ENCODE measurements at regions not wholly inside any gene's neighbourhood (a gene's known extent, or its start where the extent isn't known, plus 50 kb on each side); places are given as distances from the start of the nearest gene placed in this dataset.
"Not testable (repeated sequence)": the region's sequence is repeated elsewhere in the genome, so short reads cannot be mapped to it uniquely, and the experiment has no call there.

DNA sequence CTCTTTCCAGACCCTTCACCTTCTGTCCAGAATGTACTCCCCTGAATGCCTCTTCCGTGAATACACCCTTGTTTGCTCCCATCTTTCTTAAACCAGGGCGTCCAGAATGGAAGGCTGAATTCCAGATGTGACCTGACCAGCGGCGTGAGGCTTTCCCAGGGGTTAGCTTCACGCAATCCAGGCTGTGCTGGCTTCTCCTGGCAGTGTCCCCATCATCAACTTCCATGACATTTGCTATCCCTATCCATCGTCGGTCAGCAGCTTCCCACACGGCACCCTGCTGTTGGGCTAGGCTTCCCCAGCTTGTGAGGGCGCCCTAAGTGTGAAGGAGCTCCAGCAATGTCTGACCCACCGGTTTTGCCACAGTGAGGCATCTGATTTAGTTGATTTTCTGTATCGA is 339.8 kb upstream of the TNRC6C start:
- DNase-seq = no peak
- in situ Hi-C loops (cut with MboI; ENCODE audit: low pct_unique_long_range_greater_than_20kb, low sequenced_read_pairs) = no loop called here

DNA sequence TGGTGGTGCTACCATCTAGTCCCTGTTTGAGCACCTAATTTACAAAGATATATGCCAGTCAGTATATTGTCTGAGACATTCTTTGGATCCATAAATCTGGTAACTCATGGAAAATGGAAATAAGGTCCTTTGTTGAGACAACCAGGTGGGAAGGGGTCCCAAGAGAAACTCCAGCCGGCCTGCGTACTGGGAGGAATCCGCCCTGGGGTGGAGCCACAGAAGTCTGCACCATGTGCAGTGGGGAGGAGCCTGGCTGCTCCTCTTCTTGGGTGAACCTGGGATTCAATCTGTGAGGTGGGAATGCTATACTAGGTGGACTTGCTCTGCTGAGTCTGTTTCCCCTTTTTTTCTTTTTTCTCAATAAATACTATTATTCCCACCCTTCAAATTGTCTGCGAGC is 339.2 kb upstream of the TNRC6C start:
- DNase-seq = no peak
- in situ Hi-C loops (cut with MboI; ENCODE audit: low pct_unique_long_range_greater_than_20kb, low sequenced_read_pairs) = no loop called here

DNA sequence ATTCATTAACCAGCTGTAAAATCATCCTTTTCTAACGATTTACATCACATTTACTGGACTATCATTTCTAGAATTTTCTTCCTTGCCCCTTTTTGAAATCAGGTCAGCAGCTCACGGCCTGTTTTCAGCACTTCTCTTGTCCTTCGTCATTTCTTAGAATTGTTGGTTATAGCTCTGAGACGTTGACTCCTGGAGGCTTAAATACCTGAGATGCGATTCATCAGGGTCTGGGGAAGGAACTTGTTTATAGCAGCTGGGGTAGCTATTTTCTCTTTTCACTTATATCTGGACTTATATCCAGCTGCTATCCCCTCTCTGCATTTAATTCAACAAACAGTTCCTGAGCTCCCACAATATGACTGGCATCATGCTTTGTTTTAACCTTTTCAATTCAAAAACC is 338.7 kb upstream of the TNRC6C start:
- no peak for DNase-seq
- in situ Hi-C loops (cut with MboI; ENCODE audit: low pct_unique_long_range_greater_than_20kb, low sequenced_read_pairs) = no loop called here

DNA sequence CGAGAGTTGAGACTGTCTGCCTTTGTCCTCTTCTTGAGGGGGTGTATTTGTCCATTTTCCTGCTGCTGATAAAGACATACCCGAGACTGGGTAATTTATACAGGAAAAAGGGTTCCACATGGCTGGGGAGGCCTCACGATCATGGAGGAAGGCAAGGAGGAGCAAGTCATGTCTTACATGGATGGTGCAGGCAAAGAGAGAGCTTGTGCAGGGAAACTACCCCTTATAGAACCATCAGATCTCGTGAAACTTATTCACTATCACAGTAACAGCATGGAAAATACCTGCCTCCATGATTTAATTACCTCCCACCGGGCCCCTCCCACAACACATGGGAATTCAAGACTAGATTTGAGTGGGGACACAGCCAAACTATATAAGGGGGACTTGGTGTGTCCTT is 338.2 kb upstream of the TNRC6C start:
- no peak for DNase-seq
- in situ Hi-C loops (cut with MboI; ENCODE audit: low pct_unique_long_range_greater_than_20kb, low sequenced_read_pairs) = no loop called here

DNA sequence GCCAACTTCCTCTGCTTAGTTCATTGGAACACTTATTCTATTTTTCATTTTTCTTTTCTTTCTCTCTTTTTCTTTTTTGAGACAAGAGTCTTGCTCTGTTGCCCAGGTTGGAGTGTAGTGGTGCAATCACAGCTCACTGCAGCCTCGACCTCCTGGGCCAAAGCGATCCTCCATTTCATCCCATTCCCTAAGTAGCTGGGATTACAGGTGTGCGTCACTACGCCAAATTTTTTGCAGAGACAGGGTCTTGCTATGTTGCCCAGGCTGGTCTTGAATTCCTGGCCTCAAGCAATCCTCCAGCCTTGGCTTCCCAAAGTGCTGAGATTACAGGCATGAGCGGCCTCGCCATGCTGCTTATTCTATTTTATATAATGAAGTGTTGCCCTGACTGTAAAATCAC is 336.4 kb upstream of the TNRC6C start:
- DNase-seq; in situ Hi-C loops (cut with MboI; ENCODE audit: low pct_unique_long_range_greater_than_20kb, low sequenced_read_pairs): not testable (repeated sequence)

DNA sequence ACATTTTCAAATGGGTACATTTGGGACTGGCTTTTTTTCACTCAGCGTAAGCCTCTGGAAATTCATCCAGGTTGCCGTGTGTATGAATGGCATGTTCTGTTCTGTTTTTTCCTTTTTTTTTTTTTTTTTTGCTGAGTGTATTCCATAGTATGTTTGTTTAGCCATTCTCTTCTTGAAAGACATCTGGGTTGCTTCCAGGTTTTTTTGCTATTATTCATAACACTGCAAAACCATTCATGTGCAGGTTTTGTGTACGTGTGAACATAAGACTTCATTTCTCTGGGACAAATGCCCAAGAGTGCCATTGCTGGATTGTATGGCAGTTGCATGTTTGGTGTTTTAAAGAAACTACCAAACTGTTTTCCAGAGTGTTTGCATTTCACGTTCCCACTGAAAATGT is 335.9 kb upstream of the TNRC6C start:
- in situ Hi-C loops (cut with MboI; ENCODE audit: low pct_unique_long_range_greater_than_20kb, low sequenced_read_pairs) = no loop called here
- DNase-seq = no peak

DNA sequence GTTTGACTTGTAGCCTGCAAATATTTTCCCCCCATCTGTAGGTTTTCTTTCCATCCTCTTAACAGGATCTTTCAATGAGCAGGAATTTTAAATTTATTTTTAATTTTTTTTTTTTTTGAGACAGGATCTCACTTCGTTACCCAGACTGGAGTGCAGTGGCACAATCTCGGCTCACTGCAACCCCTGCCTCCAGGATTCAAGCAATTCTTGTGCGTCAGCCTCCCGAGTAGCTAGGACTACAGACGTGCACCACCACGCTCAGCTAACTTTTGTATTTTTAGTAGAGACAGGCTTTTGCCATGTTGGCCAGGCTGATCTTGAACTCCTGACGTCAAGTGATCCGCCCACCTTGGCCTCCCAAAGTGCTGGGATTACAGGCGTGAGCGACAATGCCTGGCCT is 335.2 kb upstream of the TNRC6C start:
- in situ Hi-C loops (cut with MboI; ENCODE audit: low pct_unique_long_range_greater_than_20kb, low sequenced_read_pairs); DNase-seq: not testable (repeated sequence)

DNA sequence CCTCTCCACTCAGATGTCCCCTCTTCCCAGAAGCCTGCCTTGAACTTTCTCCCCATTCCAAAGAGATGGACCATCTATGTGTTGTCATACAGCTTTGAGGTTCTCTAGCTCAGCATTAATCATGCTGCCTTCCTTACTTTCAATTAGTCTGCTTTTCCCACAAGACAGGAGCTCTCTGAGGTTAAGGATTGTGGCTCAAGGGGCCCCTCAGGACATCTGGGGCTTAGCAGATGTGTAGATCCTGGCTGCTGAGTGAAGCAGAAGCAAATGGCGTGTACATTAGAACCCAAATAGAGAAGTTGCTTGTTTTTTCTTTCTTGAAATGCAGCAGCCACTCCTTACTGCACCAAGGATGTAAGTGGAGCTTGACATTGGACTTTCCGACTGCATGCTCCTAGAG is 330.5 kb upstream of the TNRC6C start:
- peak; percentile 19 for DNase-seq
- in situ Hi-C loops (cut with MboI; ENCODE audit: low pct_unique_long_range_greater_than_20kb, low sequenced_read_pairs) = no loop called here

DNA sequence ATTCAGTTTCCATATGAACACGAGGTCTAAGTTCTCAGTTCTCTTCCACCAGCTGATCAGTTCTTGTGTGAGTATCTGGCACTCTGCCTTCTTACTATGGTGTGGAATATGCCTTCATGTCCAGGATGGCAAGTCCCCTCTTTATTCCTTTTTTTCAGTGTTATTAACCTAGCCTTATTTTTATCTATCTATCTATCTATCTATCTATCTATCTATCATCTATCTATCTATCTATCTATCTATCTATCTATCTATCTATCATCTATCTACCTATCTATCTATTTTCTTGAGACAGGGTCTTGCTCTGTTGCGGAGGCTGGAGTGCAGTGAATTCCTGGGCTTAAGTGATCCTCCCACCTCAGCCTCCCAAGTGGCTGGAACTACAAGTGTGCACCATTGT is 329.2 kb upstream of the TNRC6C start:
- in situ Hi-C loops (cut with MboI; ENCODE audit: low pct_unique_long_range_greater_than_20kb, low sequenced_read_pairs); DNase-seq: not testable (repeated sequence)

DNA sequence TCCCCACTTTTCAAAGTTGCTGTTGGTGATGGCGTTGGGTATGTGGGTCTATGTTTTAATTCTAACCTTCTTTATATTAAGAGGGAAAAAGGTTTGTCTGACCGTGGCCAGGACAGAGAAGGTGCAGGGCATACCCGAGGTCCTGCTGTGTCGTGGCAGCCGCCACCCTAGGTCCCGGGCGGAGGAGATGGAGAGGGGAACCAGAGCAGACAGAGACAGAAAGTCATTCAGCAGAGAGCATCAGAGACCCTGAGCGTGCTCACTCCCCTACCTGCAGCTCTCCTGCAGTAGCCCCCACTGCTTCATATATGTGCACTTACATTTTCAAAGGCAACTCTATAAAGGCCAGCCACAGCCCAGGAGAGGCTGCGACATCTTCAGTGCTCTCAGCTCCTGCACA is 327.2 kb upstream of the TNRC6C start:
- in situ Hi-C loops (cut with MboI; ENCODE audit: low pct_unique_long_range_greater_than_20kb, low sequenced_read_pairs) = no loop called here
- DNase-seq = no peak

DNA sequence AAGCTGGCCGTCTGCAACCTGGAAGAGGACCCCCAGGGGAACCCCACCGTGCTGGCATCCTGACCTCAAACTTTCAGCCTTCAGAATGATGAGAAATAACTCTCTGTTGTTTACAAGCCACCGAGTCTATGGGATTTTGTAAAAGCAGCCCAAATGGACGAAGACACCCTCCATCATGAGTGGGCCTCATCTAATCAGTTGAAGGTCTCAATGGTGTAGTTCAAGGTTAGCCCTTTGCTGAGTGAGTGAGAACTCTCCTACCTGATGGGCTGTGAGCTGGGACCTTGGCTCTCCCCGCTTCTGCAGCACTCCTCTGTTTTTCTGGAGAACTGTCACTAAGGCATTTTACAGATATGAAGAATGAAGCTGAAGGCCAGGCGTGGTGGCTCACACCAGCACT is 325.9 kb upstream of the TNRC6C start:
- in situ Hi-C loops (cut with MboI; ENCODE audit: low pct_unique_long_range_greater_than_20kb, low sequenced_read_pairs) = no loop called here
- no peak for DNase-seq

DNA sequence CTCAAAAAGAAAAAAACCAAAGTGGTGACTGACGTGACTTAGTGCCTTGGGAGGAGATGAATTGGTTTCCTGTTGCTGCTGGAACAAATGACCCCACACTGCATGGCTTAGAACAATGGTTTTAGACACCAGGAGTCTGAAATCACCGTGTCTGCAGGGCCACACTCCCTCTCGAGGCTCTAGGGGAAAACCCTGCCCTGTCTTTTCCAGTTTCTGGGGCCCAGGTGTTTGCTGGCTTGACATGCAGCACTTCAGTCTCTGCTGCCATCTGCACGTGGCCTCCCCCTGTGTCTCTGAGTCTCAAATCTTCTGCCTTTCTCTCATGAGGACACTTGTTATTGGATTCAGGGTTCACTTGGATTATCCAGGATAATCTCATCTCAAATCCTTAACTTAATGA is 323.8 kb upstream of the TNRC6C start:
- no peak for DNase-seq
- in situ Hi-C loops (cut with MboI; ENCODE audit: low pct_unique_long_range_greater_than_20kb, low sequenced_read_pairs) = no loop called here

DNA sequence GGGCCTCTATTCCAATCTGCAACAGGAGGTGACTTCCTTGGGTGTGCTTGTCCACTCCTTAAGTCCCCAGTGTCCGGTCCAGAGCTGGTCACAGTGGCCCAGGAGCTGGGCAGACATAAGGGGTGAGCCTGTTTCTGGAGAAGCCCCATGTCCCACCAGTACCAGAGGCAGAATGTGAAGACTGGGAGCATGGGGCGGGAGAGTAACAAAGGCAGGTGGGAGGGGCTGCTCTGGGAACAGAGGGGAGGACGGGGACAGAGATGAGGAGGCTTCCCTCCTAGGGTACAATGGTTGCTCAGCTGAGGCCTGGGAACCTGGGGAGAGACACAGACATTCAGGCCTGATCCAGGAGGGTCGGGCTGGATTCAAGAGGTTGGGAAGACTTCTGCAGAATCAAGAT is 323.3 kb upstream of the TNRC6C start:
- in situ Hi-C loops (cut with MboI; ENCODE audit: low pct_unique_long_range_greater_than_20kb, low sequenced_read_pairs) = no loop called here

DNA sequence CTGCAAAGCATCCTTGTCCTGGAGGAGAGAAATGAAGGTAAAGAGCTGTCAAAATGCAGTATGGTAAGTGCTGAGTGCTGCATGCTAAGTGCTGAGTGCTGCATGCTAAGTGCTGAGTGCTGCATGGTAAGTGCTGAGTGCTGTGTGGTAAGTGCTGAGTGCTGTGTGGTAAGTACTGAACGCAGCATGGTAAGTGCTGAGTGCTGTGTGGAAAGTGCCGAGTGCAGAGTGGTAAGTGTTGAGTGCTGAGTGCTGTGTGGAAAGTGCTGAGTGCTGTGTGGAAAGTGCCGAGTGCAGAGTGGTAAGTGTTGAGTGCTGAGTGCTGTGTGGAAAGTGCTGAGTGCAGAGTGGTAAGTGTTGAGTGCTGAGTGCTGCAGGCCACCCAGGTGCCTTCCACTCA is 322.7 kb upstream of the TNRC6C start:
- in situ Hi-C loops (cut with MboI; ENCODE audit: low pct_unique_long_range_greater_than_20kb, low sequenced_read_pairs); DNase-seq: not testable (repeated sequence)

More for the DNA sequence above, 323.3 kb upstream of the TNRC6C start:
- DNase-seq = no peak

DNA sequence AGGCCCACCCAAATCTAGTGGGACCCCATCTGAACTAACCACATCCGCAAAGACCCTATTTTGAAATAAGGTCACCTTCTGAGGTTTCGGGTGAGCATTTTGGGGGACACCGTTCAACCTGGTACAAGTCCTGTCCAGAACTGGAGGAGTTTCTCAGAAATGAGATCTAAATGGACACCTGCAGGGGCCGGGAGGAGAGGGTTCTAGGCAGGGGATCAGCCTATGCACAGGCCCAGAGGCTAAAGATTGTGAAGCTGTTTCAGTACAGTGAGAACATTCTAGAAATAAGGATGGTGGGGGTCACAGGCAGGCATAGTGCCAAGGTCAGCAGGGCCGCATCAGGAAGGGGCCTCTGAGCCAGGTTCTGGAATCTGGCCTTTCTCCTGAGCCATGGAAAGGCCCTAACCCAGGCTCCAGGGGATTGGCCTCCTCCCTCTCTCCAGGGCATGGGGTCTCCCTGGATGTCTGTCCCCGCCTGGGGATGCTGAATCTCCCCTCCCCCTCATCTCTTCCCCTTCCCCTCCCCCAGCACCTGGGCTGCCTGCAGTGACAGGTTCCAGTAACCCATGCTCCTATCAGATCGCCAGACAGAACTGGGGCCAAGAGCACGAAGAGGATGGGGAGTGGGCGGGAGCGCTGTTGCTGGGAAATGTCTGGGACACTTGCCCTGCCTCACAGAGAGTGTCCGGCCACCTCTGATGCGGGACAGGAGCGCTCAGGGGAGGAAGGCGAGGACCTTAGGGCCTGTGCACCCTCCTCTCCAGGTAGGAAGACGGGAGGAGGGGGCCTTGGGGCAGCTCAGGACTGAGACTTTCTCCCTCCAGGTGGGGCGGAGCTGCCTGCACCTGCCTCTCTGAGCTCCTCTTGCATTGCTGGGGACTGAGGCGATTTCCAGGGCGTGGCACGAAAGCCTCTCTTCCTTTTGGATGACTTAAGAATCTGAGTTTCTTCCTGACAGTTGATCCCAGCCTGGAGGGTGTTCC is 321.4 kb upstream of the TNRC6C start:
- in situ Hi-C loops (cut with MboI; ENCODE audit: low pct_unique_long_range_greater_than_20kb, low sequenced_read_pairs) = no loop called here

DNA sequence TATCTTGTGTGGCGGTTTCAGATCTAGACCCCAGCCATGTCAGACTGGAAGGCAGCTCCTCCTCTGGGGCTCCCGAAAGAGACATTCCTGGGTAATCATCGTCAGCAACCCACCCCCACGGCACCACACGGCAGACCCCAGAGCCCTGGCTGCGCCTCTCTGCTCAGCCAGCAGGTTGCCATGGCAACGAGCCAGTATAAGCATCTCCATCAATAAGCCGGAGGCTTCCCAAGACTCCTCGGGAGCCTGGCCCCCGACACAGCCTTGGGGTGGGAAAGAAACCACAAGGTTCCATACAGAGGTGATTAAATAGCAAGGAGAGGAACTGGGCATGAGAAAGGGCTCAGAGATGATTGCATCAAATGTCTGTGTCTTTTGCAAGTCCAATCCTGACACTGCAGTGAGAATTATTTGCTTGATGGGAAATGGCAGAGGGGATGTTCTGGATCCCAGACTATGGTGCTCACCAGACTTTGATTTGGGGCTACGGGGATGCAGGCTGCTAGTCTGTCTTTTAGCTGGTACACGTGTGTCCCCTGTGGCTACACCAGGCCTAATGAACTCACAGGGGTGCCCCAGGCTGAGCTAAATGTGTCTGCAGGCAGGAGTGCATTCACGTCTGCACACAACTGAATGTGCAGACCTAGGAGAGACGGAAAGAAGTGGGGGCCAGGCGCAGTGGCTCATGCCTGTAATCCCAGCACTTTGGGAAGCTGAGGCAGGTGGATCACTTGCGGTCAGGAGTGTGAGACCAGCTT is 320.5 kb upstream of the TNRC6C start:
- in situ Hi-C loops (cut with MboI; ENCODE audit: low pct_unique_long_range_greater_than_20kb, low sequenced_read_pairs) = no loop called here
- DNase-seq = no peak

More for the DNA sequence above, 321.4 kb upstream of the TNRC6C start:
- DNase-seq = no peak

DNA sequence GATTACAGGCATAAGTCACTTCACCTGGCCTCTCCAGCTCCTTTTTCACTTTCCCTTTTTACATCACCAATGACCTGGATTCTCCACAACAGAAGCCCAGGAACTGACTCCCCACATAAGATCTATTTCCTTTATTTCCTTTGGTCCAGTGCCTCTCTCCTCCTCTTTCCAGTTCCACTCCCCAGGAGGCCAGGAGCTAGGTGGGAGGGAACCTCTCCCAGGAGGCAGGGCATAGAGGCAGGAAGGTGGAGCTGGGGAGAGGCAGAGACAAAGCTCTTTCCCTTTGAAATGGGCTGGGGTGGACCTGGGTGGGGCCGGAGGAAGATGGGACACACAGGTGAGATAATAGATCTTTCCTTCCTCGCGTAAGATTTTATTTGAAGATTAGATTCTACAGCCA is 318.3 kb upstream of the TNRC6C start:
- in situ Hi-C loops (cut with MboI; ENCODE audit: low pct_unique_long_range_greater_than_20kb, low sequenced_read_pairs) = no loop called here

DNA sequence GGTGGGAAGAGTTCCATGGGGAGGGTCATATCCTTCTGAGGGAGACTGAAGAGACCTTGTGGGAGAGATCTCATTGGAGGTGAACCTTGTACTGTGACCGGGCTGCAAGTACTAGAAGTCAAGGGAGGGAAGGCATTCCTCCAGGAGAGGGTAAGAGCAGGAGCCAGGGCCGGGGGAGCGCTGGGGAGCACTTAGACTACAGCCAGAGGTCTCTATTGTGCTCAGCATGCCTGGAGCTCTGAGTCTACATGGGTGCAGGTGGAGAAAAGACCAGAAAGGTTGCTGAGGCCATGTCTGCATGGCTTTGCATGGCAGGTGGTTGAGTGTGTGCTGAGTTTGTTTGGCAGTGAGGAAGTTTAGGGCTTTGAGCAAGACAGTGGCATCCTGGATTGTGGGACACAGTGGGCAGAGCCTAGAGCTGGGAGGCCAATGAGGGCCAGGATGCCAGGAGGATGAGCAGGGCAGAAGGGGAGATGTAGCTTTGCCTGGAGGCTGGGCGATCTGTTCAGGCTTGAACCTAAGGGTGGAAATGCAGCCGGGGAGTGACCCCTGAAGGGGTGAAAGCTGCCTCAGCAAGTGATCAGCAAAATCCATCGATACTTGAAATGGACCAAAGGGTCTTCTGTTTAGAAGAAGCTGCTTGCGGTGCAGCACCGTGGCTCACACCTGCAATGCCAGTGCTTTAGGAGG is 317.4 kb upstream of the TNRC6C start:
- no peak for DNase-seq
- in situ Hi-C loops (cut with MboI; ENCODE audit: low pct_unique_long_range_greater_than_20kb, low sequenced_read_pairs) = no loop called here

More for the DNA sequence above, 318.3 kb upstream of the TNRC6C start:
- DNase-seq = no peak

DNA sequence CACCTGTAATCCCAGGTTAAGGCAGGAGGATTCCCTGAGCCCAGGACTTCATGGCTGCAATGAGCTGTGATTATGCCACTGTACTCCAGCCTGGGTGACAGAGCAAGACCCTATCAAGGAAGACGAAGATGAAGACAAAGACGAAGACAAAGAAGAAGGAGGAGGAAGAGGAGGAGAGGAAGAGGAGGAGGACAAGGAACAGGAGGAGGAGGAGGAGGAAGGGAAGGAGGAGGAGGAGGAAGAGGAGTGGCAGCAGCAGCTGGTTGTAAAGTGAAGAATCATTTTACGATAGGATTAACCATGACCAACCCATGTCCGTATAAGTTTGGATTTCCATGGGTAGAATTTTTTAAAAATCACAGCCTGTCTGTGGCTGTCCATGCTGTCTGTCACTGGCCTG is 316.8 kb upstream of the TNRC6C start:
- in situ Hi-C loops (cut with MboI; ENCODE audit: low pct_unique_long_range_greater_than_20kb, low sequenced_read_pairs) = no loop called here
- DNase-seq = no peak
